ENCODE measurements at regions not wholly inside any gene's neighbourhood (a gene's known extent, or its start where the extent isn't known, plus 50 kb on each side); places are given as distances from the start of the nearest gene placed in this dataset.

- no peak overlapping the region for H3K27ac ChIP-seq
- no peaks in the 10 kb centered on the region for H3K27me3 ChIP-seq (ENCODE audit: insufficient read depth, low read depth)
- H2AFZ ChIP-seq = no peak overlapping the region
- H3K4me1 ChIP-seq (replicated peaks; ENCODE audit: insufficient read depth) = no peaks in the 10 kb centered on the region
- ChIA-PET CTCF (no interaction called here), POLR2A (ENCODE audit: unreplicated experiment) (no interaction called here)
- no peaks in the 10 kb centered on the region for H3K36me3 ChIP-seq (ENCODE audit: low read depth)
- intact Hi-C loops (cut with micrococcal nuclease; ENCODE audit: unreplicated experiment) = no loop called here
- H3K4me3 ChIP-seq = no peak overlapping the region
- H4K20me1 ChIP-seq (ENCODE audit: insufficient read depth) = no peaks in the 10 kb centered on the region
- H3K4me2 ChIP-seq = no peak overlapping the region
- H3K9me2 ChIP-seq (ENCODE audit: insufficient read depth) = no peaks in the 10 kb centered on the region
- no peak for TF ChIP-seq EZH2 (IDR thresholded peaks at IDR 0.05; ENCODE audit: low read depth)
- no peaks in the 10 kb centered on the region for H3F3A ChIP-seq (ENCODE audit: insufficient read depth, low read depth)
- BruUV-seq (replicated peaks) = no TSS peak
- H3K9me3 ChIP-seq (ENCODE audit: insufficient read depth, low read depth) = no peaks in the 10 kb centered on the region
- H3K79me2 ChIP-seq (ENCODE audit: low read depth) = no peaks in the 10 kb centered on the region
- DNase-seq = no peak
Observed at GRCh38 chr1:96002969-96003964, 718.3 kb upstream of the PTBP2 start.

GRCh38 chr1:96009831-96010434 is 711.7 kb upstream of the PTBP2 start:
- no peak overlapping the region for H3K4me2 ChIP-seq
- no peak overlapping the region for H3K27ac ChIP-seq
- no peaks in the 10 kb centered on the region for H3K9me2 ChIP-seq (ENCODE audit: insufficient read depth)
- no peaks in the 10 kb centered on the region for H3K79me2 ChIP-seq (ENCODE audit: low read depth)
- H3K36me3 ChIP-seq (ENCODE audit: low read depth) = no peaks in the 10 kb centered on the region
- no peaks in the 10 kb centered on the region for H3F3A ChIP-seq (ENCODE audit: insufficient read depth, low read depth)
- H3K9me3 ChIP-seq (ENCODE audit: insufficient read depth, low read depth) = no peaks in the 10 kb centered on the region
- POLR2A ChIA-PET (ENCODE audit: unreplicated experiment) = no interaction called here
- no peaks in the 10 kb centered on the region for H3K27me3 ChIP-seq (ENCODE audit: insufficient read depth, low read depth)
- no peak for DNase-seq
- H2AFZ ChIP-seq = no peak overlapping the region
- no peaks in the 10 kb centered on the region for H4K20me1 ChIP-seq (ENCODE audit: insufficient read depth)
- intact Hi-C loops (cut with micrococcal nuclease; ENCODE audit: unreplicated experiment) = no loop called here
- CTCF ChIA-PET = no interaction called here
- no TSS peak for BruUV-seq (replicated peaks)
- TF ChIP-seq EZH2 (IDR thresholded peaks at IDR 0.05; ENCODE audit: low read depth) = no peak
- no peak for TF ChIP-seq CTCF (conservative IDR thresholded peaks at IDR 0.05)
- no peak overlapping the region for H3K4me3 ChIP-seq
- no peaks in the 10 kb centered on the region for H3K4me1 ChIP-seq (replicated peaks; ENCODE audit: insufficient read depth)

GRCh38 chr1:96011606-96012005 is 710.0 kb upstream of the PTBP2 start:
- Histone ChIP-seq H3K79me2 (ENCODE audit: low read depth) (no peaks in the 10 kb centered on the region), H3K27ac (no peak overlapping the region), H3K4me2 (no peak overlapping the region), H4K20me1 (ENCODE audit: insufficient read depth) (no peaks in the 10 kb centered on the region), H3K9me2 (ENCODE audit: insufficient read depth) (no peaks in the 10 kb centered on the region), H2AFZ (no peak overlapping the region), H3K27me3 (ENCODE audit: insufficient read depth, low read depth) (no peaks in the 10 kb centered on the region), H3K4me3 (no peak overlapping the region), H3K9me3 (ENCODE audit: insufficient read depth, low read depth) (no peaks in the 10 kb centered on the region), H3K36me3 (ENCODE audit: low read depth) (no peaks in the 10 kb centered on the region), H3F3A (ENCODE audit: insufficient read depth, low read depth) (no peaks in the 10 kb centered on the region), H3K4me1 (replicated peaks; ENCODE audit: insufficient read depth) (no peaks in the 10 kb centered on the region)
- BruUV-seq (replicated peaks) = no TSS peak
- no peak for DNase-seq
- TF ChIP-seq EZH2 (IDR thresholded peaks at IDR 0.05; ENCODE audit: low read depth) (no peak), CTCF (conservative IDR thresholded peaks at IDR 0.05) (no peak)
- intact Hi-C loops (cut with micrococcal nuclease; ENCODE audit: unreplicated experiment) = no loop called here
- ChIA-PET CTCF (no interaction called here), POLR2A (ENCODE audit: unreplicated experiment) (no interaction called here)

Measured in PC-9 (cell line).